ENCODE measurements at regions not wholly inside any gene's neighbourhood (a gene's known extent, or its start where the extent isn't known, plus 50 kb on each side); places are given as distances from the start of the nearest gene placed in this dataset.

- TF ChIP-seq CTCF (IDR thresholded peaks at IDR 0.05; ENCODE audit: insufficient read depth, low read length, poor library complexity, severe bottlenecking), result no peak
- TF ChIP-seq EZH2phosphoT487 (conservative IDR thresholded peaks at IDR 0.05; ENCODE audit: low read length), result no peak
Measured at GRCh38 chr17:70699408-70699807, 530.1 kb downstream of the KCNJ2 start.
